Osteocyte (in vitro differentiated cells): ENCODE measurements at regions not wholly inside any gene's neighbourhood (a gene's known extent, or its start where the extent isn't known, plus 50 kb on each side); places are given as distances from the start of the nearest gene placed in this dataset.

Source experiments
- DNase-seq: peaks from one replicate; pipeline ENCODE4 v3.0.0; 2021; ENCODE audit warnings: mixed read lengths; ENCODE audit not compliant: unreplicated experiment; ENCODE audit errors: extremely low spot score
- H3K27ac Mint-ChIP-seq: one replicate; pipeline ENCODE4 v1.8.0; 2021; ENCODE audit warnings: mild to moderate bottlenecking, mixed read lengths; ENCODE audit not compliant: unreplicated experiment
- H3K27me3 Mint-ChIP-seq: one replicate; pipeline ENCODE4 v1.8.0; 2021; ENCODE audit warnings: mixed read lengths; ENCODE audit not compliant: unreplicated experiment
- H3K36me3 Mint-ChIP-seq: one replicate; pipeline ENCODE4 v1.8.0; 2021; ENCODE audit warnings: mixed read lengths; ENCODE audit not compliant: unreplicated experiment
- H3K4me1 Mint-ChIP-seq: one replicate; pipeline ENCODE4 v1.8.0; 2021; ENCODE audit warnings: mixed read lengths; ENCODE audit not compliant: unreplicated experiment
- H3K4me3 Mint-ChIP-seq: one replicate; pipeline ENCODE4 v1.8.0; 2021; ENCODE audit warnings: mild to moderate bottlenecking, moderate library complexity, mixed read lengths; ENCODE audit not compliant: unreplicated experiment
- H3K9me3 Mint-ChIP-seq: one replicate; pipeline ENCODE4 v1.8.0; 2021; ENCODE audit warnings: mixed read lengths; ENCODE audit not compliant: unreplicated experiment
- TF ChIP-seq, protein P1 (sequence below): fragments of 200-600 bp; sonication (generic); IDR thresholded peaks from 2 replicates; pipeline ENCODE4 v1.5.0; 2021; ENCODE audit warnings: antibody characterized with exemption, mild to moderate bottlenecking, moderate library complexity

DNA sequence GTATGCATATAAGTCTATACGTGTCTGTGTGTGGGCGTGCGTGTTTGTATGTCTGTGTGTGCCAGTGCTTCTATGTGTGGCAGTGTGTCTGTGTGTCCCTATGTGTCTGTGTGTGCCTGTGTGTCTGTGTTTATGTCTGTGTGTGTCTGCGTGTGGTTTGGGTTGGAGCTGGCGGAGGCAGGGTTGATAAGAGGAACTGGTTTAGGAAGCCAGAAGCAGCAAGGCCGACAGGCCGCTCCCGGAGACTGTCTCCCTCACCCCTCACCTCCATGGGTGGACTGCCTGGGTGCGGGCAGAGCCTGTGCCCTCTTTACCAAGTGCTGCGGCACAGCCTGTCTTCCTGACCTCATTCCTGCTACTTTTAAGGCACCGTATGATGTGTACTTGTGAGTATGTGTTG lies 327.1 kb upstream of the B3GAT1 start:
- Mint-ChIP-seq H3K4me1 (peaks cover 14% of the 10 kb centered on the region), H3K27me3 (no peaks in the 10 kb centered on the region), H3K9me3 (no peaks in the 10 kb centered on the region), H3K36me3 (no peaks in the 10 kb centered on the region), H3K27ac (no peak overlapping the region), H3K4me3 (no peak overlapping the region)
- no peak for DNase-seq
- TF ChIP-seq, protein P1, sequence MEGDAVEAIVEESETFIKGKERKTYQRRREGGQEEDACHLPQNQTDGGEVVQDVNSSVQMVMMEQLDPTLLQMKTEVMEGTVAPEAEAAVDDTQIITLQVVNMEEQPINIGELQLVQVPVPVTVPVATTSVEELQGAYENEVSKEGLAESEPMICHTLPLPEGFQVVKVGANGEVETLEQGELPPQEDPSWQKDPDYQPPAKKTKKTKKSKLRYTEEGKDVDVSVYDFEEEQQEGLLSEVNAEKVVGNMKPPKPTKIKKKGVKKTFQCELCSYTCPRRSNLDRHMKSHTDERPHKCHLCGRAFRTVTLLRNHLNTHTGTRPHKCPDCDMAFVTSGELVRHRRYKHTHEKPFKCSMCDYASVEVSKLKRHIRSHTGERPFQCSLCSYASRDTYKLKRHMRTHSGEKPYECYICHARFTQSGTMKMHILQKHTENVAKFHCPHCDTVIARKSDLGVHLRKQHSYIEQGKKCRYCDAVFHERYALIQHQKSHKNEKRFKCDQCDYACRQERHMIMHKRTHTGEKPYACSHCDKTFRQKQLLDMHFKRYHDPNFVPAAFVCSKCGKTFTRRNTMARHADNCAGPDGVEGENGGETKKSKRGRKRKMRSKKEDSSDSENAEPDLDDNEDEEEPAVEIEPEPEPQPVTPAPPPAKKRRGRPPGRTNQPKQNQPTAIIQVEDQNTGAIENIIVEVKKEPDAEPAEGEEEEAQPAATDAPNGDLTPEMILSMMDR: no peak

DNA sequence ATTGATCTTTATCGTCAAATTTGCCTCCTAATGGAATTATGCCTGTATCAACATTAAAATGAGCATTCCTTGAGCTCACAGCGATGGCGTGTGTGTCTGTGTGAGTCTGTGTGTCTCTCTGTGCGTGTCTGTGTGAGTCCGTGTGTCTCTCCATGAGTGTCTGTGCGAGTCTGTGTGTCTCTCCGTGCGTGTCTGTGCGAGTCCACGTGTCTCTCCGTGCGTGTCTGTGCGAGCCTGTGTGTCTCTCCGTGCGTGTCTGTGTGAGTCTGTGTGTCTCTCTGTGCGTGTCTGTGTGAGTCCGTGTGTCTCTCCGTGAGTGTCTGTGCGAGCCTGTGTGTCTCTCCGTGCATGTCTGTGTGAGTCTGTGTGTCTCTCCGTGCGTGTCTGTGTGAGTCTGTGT lies 326.5 kb upstream of the B3GAT1 start:
- Mint-ChIP-seq H3K36me3 (no peaks in the 10 kb centered on the region), H3K27ac (no peak overlapping the region), H3K4me1 (peaks cover 20% of the 10 kb centered on the region), H3K27me3 (no peaks in the 10 kb centered on the region), H3K9me3 (no peaks in the 10 kb centered on the region), H3K4me3 (no peak overlapping the region)
- TF ChIP-seq, protein P1: no peak
- no peak for DNase-seq

DNA sequence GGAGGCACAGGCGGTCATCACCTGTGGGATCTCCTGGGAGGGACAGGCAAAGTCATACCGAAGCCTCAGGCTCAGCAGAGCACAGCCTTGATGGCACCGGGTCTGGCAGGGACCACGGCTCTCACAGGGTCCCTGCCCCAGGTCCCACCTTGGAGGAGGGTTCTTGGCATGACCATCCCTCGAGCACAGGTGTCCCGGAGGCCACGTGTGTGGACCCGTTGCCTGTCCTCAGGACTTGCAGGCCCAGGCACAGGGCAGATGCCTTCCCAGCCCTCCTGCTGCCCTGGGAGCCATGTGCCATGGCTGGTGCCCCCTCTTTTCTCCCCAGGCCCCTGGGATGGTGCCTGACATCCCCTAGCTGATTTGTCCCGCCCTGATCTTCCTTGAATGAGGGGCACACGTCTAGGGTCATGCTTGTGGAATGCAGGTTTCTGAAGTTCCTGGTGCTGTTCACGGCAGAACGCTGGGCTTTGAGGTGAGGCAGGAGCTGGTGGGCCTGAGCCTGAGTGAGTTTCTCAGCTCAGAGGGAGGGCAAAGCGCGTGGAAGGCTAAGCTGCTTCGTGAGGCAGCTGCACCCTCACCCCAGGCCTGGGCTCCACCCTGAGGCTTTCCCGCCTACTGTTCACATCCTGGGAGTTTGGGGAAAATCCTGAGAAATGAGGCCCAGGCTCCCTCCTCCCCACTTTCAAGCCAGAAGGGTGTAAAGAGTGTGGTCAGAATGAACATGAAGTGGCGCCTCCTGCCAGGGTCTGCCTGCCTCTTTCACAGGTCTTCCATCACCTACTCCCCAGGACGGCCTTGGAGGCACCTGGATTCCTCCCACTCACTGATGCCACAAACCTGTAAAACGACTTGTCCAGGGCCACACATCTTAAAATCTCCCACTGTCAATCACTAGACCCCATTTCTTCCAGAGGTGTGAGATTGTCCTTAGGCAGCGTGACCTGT lies 325.8 kb upstream of the B3GAT1 start:
- H3K4me1 Mint-ChIP-seq: peaks cover 24% of the 10 kb centered on the region
- H3K27ac Mint-ChIP-seq: no peak overlapping the region
- H3K4me3 Mint-ChIP-seq: no peak overlapping the region
- no peak for DNase-seq
- H3K9me3 Mint-ChIP-seq: no peaks in the 10 kb centered on the region
- no peaks in the 10 kb centered on the region for H3K27me3 Mint-ChIP-seq
- TF ChIP-seq, protein P1: no peak
- H3K36me3 Mint-ChIP-seq: no peaks in the 10 kb centered on the region

DNA sequence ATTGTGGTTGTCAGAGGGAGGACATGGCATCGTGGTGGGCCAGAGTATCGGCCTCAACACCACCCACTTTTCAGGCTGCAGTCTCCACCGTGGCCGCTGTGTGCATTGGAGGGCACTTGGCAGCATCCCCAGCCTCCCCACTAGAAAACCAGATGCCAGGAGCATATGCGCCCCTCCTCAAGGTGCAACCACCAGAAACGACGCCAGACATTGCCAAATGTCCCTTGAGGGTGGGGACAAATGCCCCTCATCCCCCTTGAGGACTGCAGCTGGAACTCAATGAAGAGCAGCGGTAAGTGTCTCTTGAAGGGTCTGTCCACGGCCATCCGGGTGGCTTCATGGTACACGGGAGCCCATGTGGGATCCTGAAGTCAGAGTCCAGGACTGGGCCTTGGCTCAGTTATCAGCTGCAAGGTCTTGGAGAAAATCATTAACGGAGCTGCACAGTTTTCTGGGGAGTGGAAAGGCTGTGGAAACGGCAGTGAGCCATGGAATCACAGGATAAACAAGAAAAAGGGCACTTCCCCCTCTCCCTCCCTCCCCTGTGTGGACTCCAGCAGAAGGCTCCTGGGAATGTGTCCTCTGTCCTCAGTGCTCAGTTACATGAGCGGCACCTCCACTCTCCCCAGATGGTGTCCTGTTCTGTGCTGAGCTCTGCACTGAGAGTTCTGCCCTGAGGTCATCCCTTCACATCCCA lies 324.4 kb upstream of the B3GAT1 start:
- H3K27ac Mint-ChIP-seq: no peak overlapping the region
- TF ChIP-seq, protein P1: no peak
- H3K9me3 Mint-ChIP-seq: no peaks in the 10 kb centered on the region
- DNase-seq: no peak
- no peaks in the 10 kb centered on the region for H3K36me3 Mint-ChIP-seq
- H3K4me3 Mint-ChIP-seq: no peak overlapping the region
- H3K27me3 Mint-ChIP-seq: no peaks in the 10 kb centered on the region
- peaks cover 24% of the 10 kb centered on the region for H3K4me1 Mint-ChIP-seq

DNA sequence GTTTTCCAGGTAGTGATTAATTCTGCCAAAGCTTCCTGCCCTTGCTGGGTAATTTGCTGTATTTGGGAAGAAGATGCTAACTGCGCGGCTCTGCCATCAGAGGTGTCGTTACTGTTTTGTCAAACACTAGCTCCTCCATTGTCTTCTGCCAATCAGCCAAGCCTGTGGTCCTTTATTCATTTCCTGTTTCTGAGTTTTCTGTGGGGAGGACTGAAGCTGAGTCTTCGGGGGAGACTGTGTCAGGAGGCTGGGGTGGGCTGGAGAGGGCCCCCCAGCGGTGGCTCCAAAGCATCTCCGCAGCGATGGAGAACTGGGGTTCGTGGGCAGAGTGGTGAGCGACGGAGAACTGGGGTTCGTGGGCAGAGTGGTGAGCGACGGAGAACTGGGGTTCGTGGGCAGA lies 322.9 kb upstream of the B3GAT1 start:
- TF ChIP-seq, protein P1: no peak
- Mint-ChIP-seq H3K27me3 (no peaks in the 10 kb centered on the region), H3K27ac (peak overlapping the region; percentile 75), H3K4me1 (peaks cover 24% of the 10 kb centered on the region), H3K9me3 (no peaks in the 10 kb centered on the region), H3K36me3 (no peaks in the 10 kb centered on the region), H3K4me3 (no peak overlapping the region)
- no peak for DNase-seq
